GM19455 (cell line): ENCODE measurements at regions not wholly inside any gene's neighbourhood (a gene's known extent, or its start where the extent isn't known, plus 50 kb on each side); places are given as distances from the start of the nearest gene placed in this dataset.

Experiments used
- ATAC-seq: cut with Tn5 transposase; IDR thresholded peaks from one replicate; pipeline ENCODE4 v1.9.1; 2021; ENCODE audit not compliant: unreplicated experiment

DNA sequence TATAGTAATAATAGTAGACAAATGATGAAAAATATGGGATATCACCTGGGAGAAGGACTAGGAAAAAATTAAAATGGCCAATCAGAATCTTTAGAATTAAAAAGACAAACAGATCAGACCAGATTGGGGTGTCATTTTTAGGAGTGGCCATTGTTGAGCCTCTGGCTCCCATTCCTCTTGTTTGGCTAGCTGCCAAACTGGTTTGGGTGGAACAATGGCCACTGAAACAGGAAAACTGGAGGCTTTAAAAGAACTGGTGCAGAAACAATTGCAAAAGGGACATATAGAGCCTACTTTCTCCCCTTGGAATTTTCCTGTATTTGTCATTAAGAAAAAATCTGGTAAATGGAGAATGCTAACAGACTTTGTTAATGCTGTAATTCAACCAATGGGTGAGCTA lies 294.8 kb upstream of the DKK2 start:
- ATAC-seq, result no peak

DNA sequence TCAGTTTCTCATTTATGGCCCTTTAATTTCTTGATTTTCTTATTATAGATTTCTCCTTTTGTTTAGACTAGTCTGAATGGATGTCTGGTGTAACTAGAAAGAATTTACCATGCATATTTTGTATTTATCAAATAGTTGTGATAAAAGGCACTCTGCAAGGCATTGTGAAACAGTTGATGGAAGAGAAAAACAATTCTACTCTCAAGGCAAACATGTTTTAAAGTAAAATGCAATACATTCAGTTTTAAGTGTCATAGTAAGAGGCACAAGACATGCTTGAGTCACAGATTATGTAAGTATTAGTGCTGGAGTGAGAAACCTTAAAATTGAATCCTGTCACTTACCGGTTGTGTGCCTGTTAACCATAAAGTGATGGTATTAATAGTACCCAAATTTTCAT lies 283.3 kb upstream of the DKK2 start:
- no peak for ATAC-seq

DNA sequence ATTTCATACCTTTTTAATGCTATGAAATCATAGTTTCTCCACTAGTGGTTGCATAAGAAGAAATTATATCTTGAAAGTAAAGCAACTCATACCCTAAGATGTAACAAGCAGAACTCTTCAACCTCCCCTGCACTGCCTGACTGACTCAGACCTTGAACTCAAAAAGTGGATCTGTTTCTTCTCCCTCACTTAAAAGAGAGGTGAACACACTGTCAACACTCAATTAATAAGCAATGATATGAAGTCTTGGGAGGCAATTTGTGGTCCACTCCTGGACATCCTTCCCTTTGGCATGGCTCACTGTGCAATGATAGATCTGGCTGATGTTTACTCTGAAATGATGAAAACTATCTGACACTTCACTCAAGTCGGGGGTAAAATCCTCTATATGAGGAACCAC lies 282.0 kb upstream of the DKK2 start:
- ATAC-seq, result no peak

DNA sequence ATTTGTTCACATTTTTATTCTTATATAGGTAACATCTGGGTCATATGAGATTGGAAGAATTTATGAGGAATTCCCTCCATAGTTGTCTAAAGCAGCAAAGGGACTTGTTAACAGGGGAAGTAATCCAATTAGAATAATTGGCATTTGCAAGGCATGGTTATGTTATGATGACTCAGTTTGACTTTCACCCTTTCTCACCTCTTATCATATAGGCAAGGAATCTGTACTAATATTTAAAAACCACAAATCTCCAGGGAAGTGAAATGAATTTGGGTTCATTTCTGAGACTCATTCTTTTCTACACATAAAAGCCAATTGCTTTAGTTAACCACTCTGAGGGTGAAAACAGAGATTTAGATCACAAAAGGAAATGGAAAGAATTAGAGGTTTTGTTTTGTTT lies 281.5 kb upstream of the DKK2 start:
- no peak for ATAC-seq

DNA sequence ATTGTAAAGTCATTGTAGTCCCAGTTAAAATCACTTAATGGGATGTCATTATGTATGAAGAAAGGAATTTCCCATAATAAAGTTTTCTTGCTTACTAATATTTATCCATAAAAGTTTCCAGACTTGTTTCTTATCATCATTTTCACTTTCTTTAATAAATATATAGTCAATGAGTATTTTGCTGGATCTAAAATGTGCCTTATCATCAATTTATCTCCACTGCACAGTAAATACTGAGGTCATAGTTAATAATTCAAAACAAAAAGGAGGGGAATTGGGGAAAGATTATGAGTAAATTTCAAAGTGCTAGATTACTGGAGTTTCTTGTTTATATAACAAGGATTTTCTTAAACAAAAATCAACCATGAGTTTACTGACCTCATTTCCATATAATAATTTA lies 279.5 kb upstream of the DKK2 start:
- no peak for ATAC-seq

DNA sequence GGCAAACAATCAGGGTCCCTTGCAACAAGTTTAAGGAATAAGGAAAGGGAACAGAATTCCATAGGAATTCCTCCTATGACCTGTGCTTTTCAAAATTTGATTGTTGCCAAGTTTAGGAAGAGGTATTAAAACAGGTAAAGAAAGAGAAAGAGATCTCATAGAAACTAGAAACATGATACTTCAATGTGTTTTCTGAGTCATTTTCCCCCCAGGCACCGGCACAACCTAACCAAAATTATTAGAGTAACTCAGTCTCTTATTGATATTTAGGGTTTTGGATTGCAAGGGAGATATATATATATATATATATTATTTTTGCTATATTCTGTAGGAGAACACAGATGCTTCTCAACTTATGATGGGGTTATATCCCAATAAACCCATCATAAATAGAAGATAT lies 278.0 kb upstream of the DKK2 start:
- no peak for ATAC-seq

DNA sequence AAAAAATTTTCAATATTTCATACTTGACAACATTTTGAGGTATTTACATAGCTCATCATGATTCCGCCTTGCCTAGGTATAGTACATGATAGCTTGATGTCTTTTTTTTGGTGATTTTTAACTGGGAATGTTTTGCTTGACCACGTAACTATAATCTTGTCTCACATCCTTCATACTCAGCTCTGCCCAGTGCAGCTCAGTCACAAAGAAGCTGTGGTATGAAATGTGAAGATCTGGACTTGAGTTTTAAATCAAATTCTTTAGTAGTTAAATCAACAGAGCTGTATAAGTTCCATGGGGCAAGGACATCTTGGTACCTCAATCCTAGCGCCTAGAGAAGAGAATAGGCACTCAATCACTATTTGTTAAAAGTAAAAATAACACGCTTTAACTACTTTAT lies 276.3 kb upstream of the DKK2 start:
- no peak for ATAC-seq

DNA sequence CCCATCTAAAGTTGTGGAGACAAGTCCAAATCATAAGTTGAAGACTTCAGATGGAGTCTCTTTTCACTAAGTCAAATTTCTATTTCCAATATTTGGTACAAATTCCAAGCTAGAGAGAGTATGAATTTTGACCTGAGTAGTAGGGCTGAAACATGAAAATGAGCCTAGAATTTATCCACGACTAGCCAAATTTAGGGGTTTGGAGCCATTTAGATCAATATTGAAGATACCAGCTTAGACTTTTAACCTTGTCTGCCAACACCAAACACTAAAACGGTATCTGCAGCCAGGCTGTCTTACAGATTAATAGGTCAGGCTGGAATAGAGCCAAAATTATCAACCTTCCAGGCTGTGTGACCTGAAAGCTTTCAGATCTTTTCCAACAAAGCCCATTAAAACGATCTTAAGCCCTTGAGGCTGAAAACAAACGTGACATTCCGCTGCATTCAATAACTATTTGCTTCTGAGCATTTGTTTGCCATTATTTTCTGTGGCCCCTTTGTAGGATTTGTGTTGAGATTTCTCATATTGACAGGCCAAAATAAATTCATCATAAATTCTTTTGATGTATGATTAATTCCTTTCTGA lies 268.7 kb upstream of the DKK2 start:
- no peak for ATAC-seq

DNA sequence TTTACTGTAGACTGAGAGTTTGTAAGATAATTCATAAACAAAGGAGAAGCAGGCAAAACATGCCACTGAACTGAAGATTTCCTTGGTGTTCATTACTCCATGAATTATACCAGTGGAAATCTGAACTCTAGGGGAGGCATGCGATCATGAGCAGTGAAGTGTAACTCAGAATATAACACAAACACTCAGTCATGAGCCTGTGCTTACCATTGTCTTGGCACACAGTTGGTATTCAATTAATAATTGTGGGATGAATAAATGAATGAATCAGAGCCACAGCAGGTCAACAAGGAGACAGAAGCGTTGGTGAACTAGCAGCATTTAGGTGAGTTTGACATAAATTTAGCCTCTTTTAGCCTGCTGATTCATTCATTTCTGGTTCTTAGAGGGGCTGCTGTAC lies 263.5 kb upstream of the DKK2 start:
- ATAC-seq, result no peak

DNA sequence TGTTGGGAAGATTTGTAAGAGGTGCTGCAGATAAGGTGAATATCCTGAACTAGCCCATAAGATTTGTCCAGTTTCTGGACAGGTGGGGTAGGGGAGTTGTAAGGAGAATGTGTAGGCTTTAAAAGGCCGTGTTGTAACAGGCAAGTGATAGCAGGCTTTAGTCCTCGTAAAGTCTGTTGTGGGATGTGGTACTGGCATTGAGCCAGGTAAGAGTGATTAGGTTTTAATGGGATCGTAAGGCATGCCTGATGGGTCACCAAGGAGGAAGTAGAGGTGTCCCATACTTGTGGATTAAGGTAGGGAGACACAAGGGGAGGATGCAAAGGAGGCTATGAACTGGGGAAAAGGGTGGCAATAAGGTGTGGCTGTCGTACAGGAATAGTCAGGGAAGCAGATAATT lies 256.9 kb upstream of the DKK2 start:
- ATAC-seq, result no peak

DNA sequence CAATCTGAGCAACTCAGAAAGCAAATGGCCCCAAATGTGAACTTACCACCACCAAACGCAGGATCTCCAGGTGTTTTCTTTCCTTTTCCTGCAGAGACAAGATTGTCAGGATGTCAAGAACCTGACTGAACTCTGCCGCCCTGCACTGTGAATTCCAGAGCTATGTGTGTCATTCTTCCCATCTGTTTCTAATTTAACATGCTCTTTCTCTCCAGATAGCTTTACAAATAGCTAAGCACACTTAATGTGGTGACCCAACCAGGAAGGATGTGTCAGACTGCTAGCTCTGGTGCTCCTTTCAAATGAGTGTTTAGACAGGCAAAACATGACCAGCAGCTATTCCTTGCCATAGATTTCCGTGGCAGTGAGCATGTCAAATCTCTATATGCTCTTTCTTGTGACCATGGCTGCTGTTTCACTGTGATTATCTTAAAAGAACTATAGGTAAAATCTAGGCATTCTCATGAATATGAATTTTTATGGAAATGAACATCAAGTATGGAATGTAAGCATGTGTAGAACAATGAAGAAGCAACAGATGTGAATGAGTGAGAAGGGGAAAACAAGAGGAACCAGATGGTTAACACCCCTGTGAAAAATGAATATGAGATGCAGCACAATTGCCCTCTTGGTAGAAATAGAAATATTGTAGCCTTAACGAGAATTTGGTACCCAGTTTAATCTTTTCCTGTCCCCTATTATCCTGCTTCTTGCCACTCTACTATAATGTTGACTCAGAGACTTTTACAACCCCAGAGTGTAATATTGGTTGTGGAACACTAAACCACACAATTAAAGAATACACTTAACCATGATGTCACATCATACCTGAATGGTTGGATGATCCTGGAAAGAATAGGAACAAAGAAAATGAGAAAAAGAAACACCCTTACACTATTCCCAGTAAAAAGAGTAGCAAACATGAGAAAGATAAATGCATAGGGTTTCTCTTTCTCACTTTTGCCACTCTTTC lies 247.8 kb upstream of the DKK2 start:
- no peak for ATAC-seq

DNA sequence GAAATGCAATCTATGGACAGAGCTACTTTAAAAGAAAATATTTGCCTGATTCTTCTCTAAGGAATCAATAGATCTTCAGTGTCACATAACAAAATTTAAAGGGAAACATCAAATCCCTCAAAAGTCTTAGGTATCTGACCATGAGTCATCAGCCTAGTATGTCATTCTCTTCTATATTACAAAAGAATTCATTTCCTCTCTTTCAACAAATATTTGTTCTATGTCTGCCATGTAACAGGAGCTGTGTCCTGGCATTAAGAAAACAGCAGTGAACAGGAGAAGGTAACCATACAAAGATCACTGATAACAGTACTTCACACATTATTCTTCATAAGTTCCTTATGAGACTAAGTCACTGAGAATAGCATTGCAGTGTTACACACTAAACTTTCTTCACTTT lies 243.6 kb upstream of the DKK2 start:
- no peak for ATAC-seq

DNA sequence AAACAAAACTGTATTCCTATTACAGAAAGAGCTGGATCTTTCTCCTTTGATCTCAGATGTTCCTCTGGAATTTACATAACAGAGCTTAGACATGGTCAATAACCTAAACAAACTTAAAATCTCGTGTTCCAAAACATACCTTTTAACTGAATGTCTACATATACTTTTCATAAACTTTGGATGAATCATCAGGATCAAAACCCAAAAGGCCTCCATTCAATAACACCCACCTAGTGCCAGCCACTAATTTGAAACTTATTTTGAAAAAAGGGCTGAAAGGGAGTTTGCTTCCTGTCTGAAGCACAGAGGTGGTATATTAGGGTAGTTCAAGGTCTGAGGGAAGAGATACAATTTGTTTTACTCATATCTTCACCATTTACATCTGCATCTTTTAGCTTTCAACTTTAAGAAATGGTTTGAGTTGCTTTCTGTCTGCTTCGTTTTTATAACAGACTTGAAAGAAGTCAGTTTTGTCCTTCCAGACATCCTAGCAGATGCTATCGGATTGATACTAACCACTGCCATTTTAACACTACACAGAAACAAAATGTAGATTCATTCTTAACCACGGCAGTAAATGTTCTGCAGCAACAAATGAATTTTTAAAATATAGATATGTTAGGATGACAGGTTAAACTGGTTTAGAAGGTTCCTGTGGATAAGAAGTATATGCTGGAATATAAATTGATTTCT lies 242.8 kb upstream of the DKK2 start:
- ATAC-seq, result no peak

DNA sequence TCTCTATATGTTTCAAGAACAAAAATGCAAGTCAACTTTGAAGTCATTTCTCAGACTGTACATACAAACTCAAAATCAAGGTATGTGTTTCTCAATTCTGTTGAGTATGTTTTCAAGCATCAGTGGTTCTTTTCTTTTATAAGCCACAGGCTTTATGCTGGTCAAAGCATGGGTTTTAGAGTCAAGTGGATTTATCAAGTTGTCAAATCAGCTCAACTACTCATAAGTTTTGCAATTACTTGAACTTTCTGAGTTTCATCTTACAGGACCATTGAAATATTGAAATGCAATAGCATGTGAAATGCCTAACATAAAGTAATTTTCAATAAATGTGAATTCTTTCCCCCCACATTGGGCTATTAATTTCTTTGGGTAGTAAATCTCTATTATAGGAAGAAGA lies 239.9 kb upstream of the DKK2 start:
- ATAC-seq, result no peak

DNA sequence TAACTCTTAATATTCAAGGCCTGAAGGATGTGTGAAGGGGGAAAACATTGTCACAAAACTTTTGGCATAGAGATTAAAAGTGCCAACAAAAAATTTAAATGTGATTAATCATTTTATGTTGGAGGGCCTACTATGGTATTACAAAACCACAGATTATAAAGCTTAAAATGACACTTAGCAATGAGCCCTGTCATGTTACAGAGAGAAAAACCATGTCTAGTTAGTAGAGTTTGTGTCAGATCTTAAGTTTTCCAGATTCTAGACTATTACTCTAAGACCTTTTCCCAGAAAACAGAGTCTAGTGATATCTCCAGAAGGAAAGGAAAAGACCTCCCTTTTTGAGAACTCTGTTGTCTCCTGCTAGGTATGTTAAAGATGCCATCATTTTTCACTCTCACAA lies 239.1 kb upstream of the DKK2 start:
- ATAC-seq, result no peak

DNA sequence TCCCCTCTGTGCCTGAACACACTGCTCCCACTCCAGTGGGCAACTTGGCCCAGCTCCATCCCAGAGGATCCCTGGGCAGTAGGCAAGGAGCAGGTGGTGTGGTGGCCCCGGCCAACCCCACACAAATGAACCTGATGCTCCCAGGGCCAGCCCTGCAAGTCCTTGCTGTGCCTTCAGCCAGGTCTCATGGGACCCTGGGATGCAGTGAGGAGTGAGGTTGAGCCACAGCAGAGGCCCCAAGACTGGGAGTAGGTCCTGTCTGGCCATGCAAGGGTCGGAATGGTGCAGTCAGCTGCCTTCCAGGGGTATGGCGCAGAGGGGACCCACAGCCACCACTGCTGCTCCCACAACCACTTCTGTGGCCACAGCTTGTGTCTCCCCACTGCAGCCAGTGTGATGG lies 234.5 kb upstream of the DKK2 start:
- no peak for ATAC-seq

DNA sequence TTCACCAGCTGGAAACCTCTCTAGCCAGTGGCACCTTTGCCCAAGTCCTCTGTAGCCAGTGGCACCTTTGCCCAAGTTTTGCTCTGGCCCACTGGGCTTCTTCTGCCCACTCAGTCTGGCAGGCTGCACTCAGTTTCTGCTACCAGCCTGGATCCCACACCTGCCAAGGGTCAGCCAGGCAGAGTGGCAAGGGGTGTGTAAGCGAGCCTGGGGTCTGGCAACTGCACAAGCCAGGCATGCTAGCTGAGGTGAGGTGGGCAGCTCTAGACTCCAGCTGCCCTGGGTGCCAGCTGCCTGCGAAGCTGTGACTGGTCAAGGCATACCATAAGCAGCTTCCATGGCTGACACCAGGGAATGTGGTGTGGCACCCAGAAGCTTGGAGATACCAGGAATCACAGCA lies 233.1 kb upstream of the DKK2 start:
- ATAC-seq, result no peak

DNA sequence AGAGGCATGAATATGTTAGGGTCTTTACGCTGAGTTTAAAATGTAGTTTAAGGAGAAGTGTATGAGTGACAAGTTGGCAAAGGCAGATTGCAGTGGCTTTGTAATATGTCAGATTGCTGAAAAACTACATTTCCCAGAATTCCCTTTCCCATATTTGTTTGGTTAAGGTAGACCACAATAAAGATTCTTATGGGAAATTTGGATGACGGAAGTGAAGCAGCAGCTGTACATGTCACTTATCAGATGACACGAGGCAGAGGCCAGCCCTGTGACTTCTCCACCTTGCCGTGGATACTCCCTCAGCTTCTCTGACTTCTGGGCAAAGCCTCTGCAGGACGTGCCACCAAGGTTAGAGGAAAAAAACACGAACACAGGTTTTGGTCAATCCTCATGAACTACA lies 229.7 kb upstream of the DKK2 start:
- no peak for ATAC-seq

DNA sequence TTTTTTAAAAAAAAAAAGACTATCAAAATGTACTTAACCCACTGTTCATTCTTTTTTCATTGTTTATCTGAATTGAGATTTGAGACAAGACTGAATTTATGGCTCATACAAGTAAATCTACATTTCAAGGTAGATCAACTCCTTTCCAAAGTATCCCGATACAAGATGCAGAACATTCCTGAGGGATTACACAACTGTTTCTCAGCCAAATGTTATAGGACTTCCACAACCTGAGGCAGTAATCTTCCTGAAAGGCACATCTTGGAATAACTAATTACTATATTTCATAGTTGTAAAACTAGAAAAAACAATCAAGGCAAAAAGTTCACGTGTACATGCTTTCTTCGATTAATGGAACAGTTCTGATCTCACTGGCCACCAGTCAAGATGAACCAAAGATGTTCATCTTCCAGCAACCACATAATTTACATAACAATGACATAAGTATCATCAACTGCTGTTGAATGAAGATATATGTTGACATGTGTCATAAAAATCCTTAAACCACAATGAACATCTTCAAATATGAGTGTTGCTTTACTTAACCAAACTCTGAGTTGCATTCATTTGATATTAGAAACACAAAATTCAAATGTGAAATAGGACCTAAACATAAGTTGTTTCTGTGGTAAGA lies 225.2 kb upstream of the DKK2 start:
- ATAC-seq, result no peak

DNA sequence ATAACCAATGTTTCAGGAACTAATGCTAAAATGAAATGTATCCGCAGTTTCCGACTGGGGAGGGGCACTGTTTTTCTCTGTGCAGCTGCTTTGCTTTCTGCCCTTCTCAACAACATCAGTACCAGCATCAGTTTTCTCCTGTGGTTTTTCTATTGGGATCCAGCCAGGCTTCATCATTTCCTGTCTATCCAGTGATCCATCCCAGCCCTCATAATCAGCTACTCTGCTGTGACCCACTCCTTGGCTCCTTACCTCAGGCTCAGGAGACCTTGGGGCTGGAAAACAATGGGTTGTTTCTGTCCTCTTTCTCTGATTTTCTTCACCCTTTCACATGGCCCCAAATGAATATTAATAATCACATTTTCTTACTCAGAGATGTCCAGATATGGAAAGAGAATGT lies 222.2 kb upstream of the DKK2 start:
- ATAC-seq, result no peak

DNA sequence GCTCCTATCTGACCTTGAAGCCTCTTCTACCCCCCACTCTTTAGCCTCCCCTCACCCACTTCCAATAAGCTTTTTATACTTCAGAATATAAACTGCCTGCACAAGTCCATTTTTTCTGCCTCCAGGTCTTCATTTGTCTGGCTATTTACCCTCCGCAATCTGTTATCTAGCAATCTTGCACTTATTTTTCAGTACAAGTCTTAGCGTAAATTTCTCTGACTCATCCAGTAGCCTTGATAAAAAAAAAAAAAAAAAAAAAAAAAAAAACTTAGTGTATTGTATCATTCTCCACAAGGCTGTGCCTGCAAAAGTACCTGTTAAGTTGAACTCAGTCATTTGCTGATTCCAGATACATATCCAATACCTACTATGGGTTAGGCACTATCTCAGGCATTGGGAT lies 219.5 kb upstream of the DKK2 start:
- ATAC-seq, result no peak

DNA sequence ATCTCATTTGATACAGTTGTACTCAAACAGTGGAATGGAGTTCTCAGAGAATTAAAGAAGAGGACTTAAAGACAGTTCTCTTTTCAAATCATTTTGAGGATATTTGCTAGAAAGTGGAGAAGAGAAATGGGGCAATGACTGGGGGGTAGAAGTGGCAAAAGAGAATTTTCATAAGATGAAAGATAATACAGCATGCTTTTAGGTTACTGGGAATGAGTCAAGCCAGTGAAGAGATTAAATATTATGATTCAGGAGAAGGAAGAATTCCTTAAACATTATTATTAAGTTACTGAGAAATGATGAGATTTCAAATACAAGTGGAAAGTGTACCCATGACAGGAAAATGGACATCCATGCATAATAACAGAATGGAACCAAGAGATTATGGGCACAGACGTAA lies 219.0 kb upstream of the DKK2 start:
- no peak for ATAC-seq
